K562 (cell line): ENCODE measurements at regions not wholly inside any gene's neighbourhood (a gene's known extent, or its start where the extent isn't known, plus 50 kb on each side); places are given as distances from the start of the nearest gene placed in this dataset.

Experiments used
- ATAC-seq: fragments of 200-7000 bp; cut with Tn5 transposase; 3 replicates; pipeline ENCODE4 v1.9.1; 2020; ENCODE audit warnings: moderate library complexity
- BruUV-seq: library from RNA; stranded (reverse); fragments of 400-500 nt; replicated peaks from 2 replicates; lab custom pipeline; 2021; lab: Mats Ljungman, UMichigan
- CTCF ChIA-PET: fragments of 300-600 bp; formaldehyde crosslinking; extraction: SDS; loops from one replicate; lab custom pipeline; 2021; ENCODE audit warnings: low intra/inter-chr PET ratio; lab: Yijun Ruan, JAX
- POLR2A ChIA-PET: fragments of 300-600, 350-650 bp; sonication (Branson Sonifier 250); formaldehyde crosslinking; extraction: SDS; loops from one replicate; lab custom pipeline; 2021; ENCODE audit warnings: antibody characterized with exemption, inconsistent platforms; lab: Yijun Ruan, JAX
- DNase-seq, 4 experiments: peaks; one replicate each; pipeline versions ENCODE4 v3.0.0 to v3.0.0-alpha.2; 2011 to 2018; ENCODE audit warnings: low spot score in 3 of 4, mixed read lengths in 3 of 4; ENCODE audit errors: extremely low read depth in 1 of 4
- FAIRE-seq: peaks from 2 replicates; lab custom pipeline; 2011; peaks lifted over from hg19 to GRCh38; lab: Jason Lieb, UNC
- H2AFZ ChIP-seq: 2 replicates; pipeline ENCODE4 v1.6.0; 2011; ENCODE audit warnings: low read depth, low read length, control low read depth, inconsistent platforms
- H3K27ac ChIP-seq: fragments of 200-600 bp; 3 replicates; pipeline ENCODE4 v1.8.0; 2011; ENCODE audit warnings: low read depth, mild to moderate bottlenecking, control low read depth, inconsistent platforms, low read length, moderate library complexity, mixed read lengths; ENCODE audit errors: extremely low read depth
- H3K27me3 ChIP-seq, 2 experiments: fragments of 300-600 bp in 1 of 2; 2 replicates in 1 of 2; 3 replicates in 1 of 2; pipeline versions ENCODE4 v1.6.0 to v1.8.0; 2011; ENCODE audit warnings: inconsistent platforms in 2 of 2, low read length in 2 of 2, mild to moderate bottlenecking in 1 of 2, mixed read lengths in 1 of 2, moderate library complexity in 1 of 2; ENCODE audit not compliant: control insufficient read depth in 2 of 2, insufficient read depth in 2 of 2
- H3K36me3 ChIP-seq: fragments of 300-600 bp; 3 replicates; pipeline ENCODE4 v1.8.0; 2011; ENCODE audit warnings: mild to moderate bottlenecking, low read length, inconsistent platforms; ENCODE audit not compliant: control insufficient read depth, insufficient read depth
- H3K4me1 ChIP-seq, 2 experiments: fragments of 200-600 bp in 1 of 2; replicated peaks in 1 of 2; 2 replicates in 1 of 2; 3 replicates in 1 of 2; pipeline versions ENCODE4 v1.5.1 to v1.8.0; 2011; ENCODE audit warnings: inconsistent platforms in 2 of 2, low read length in 2 of 2, mild to moderate bottlenecking in 1 of 2, mixed read lengths in 1 of 2, moderate library complexity in 1 of 2; ENCODE audit not compliant: control insufficient read depth in 2 of 2, insufficient read depth in 2 of 2
- H3K4me2 ChIP-seq: 2 replicates; pipeline ENCODE4 v1.6.1; 2011; ENCODE audit warnings: low read length, control low read depth, inconsistent platforms, mixed read lengths; ENCODE audit not compliant: insufficient read depth
- H3K4me3 ChIP-seq: fragments of 200-600 bp; sonication (generic), shearing (Covaris generic); 2 replicates; pipeline ENCODE4 v1.5.1; 2016; ENCODE audit warnings: control low read depth, inconsistent platforms
- H3K79me2 ChIP-seq: fragments of 200-600 bp; 3 replicates; pipeline ENCODE4 v1.8.0; 2011; ENCODE audit warnings: low read length, inconsistent platforms; ENCODE audit not compliant: control insufficient read depth, insufficient read depth
- H3K9ac ChIP-seq, 2 experiments: 2 replicates each; pipeline versions ENCODE4 v1.6.0 to v1.6.1; 2011; ENCODE audit warnings: low read depth in 2 of 2, low read length in 2 of 2, control low read depth in 1 of 2, inconsistent platforms in 1 of 2, mild to moderate bottlenecking in 1 of 2, mixed read lengths in 1 of 2; ENCODE audit not compliant: insufficient read depth in 1 of 2
- H3K9me1 ChIP-seq: one replicate; pipeline ENCODE4 v1.6.0; 2011; ENCODE audit warnings: inconsistent platforms, mild to moderate bottlenecking, low read length, moderate library complexity; ENCODE audit not compliant: control insufficient read depth, insufficient read depth
- H3K9me3 ChIP-seq: replicated peaks from 2 replicates; pipeline ENCODE4 v1.5.1; 2011; ENCODE audit warnings: low read depth, low read length, inconsistent platforms; ENCODE audit not compliant: control insufficient read depth, insufficient read depth
- H4K20me1 ChIP-seq: replicated peaks from 2 replicates; pipeline ENCODE4 v1.6.1; 2011; ENCODE audit warnings: low read length, inconsistent platforms, mixed read lengths; ENCODE audit not compliant: control insufficient read depth, insufficient read depth
- CBX1 ChIP-seq: sonication (generic); IDR thresholded peaks from 2 replicates; pipeline ENCODE4 v1.6.1; 2016; ENCODE audit warnings: antibody characterized with exemption, low read depth, mild to moderate bottlenecking
- CXXC5 ChIP-seq: fragments of 250-450 bp; sonication (Bioruptor Pico); IDR thresholded peaks from 2 replicates; pipeline ENCODE4 v1.8.0; 2022; ENCODE audit warnings: inconsistent platforms, mild to moderate bottlenecking, moderate library complexity
- SMAD1 ChIP-seq: fragments of 150-350 bp; IDR thresholded peaks from 2 replicates; pipeline ENCODE4 v1.6.1; 2014; ENCODE audit warnings: low read length, low read depth; ENCODE audit not compliant: partially characterized antibody
- ZNF12 ChIP-seq: sonication (generic); formaldehyde crosslinking; IDR thresholded peaks from 2 replicates; pipeline ENCODE4 v1.4.0; 2020; ENCODE audit warnings: mild to moderate bottlenecking, missing genetic modification reagents
- WGBS: fragments of 100-300 bp; shearing (Covaris generic); methylation state at CpG from one replicate; pipeline ENCODE4 v1.1.6; 2016; ENCODE audit warnings: low coverage, mixed read lengths; ENCODE audit not compliant: insufficient coverage; ENCODE audit errors: missing lambda C conversion rate; 5-methylcytosine and 5-hydroxymethylcytosine counted together
- in situ Hi-C: fragments of 300-500 bp; cut with MboI; formaldehyde crosslinking; loops from 4 replicates; pipeline ENCODE4 v1.15.0; 2018; ENCODE audit warnings: inconsistent platforms, mixed read lengths
- intact Hi-C: fragments of 100-400 bp; cut with micrococcal nuclease; formaldehyde crosslinking; loops from 2 replicates; pipeline ENCODE4 v1.14.2; 2022

DNA sequence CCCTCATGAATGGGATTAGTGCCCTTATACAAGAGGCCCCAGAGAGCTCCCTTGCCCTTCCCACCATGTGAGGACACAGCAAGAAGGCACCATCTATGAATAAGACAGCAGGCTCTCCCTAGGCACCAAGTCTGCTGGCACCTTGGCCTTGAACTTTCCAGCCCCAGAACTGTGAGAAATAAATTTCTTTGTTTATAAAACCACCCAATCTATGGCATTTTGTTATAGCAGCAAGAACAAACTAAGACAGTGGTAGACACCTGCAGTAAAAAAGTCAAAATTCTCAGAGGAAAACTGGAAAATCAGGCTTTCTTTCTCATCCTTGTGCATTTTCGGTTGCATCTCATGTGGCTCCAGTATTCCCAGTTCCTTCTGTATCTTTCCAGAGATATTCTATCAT, 90.3 kb downstream of the LSM3 start:
- H3K9me1 ChIP-seq, result no peaks in the 10 kb centered on the region
- ChIA-PET POLR2A (interaction anchor here (0.8 to 1.2 kb wide), 3 partner anchors 9 to 211 kb away, joined by 3 read pairs; no protein-coding TSS in a partner anchor), CTCF (no interaction called here)
- no peak for FAIRE-seq
- no peaks in the 10 kb centered on the region for H3K27me3 ChIP-seq
- WGBS, result 91% methylated on average over 1 of the region's 1 CpG
- no peak for DNase-seq
- intact Hi-C loops, result loop anchor here (10.0 kb wide), 1 partner anchor 374 kb away; no protein-coding TSS in a partner anchor
- no TSS peak for BruUV-seq
- no peak for ATAC-seq
- no peak overlapping the region for H3K9ac ChIP-seq
- H3K79me2 ChIP-seq, result no peaks in the 10 kb centered on the region
- in situ Hi-C loops, result no loop called here
- no peaks in the 10 kb centered on the region for H3K36me3 ChIP-seq
- TF ChIP-seq SMAD1 (no peak), CXXC5 (CRISPR knock-in tag) (0 out of 2 replicates have a peak, but pooled peaks have one; percentile 8), CBX1 (no peak), ZNF12 (peak; percentile 94)
- no peaks in the 10 kb centered on the region for H4K20me1 ChIP-seq
- peaks cover 28 to 31% of the 10 kb centered on the region in 2 experiments for H3K4me1 ChIP-seq
- no peak overlapping the region for H2AFZ ChIP-seq
- no peak overlapping the region for H3K4me2 ChIP-seq
- no peak overlapping the region for H3K27ac ChIP-seq
- H3K9me3 ChIP-seq, result no peaks in the 10 kb centered on the region
- no peak overlapping the region for H3K4me3 ChIP-seq
